ENCODE measurements at regions not wholly inside any gene's neighbourhood (a gene's known extent, or its start where the extent isn't known, plus 50 kb on each side); places are given as distances from the start of the nearest gene placed in this dataset.

DNA sequence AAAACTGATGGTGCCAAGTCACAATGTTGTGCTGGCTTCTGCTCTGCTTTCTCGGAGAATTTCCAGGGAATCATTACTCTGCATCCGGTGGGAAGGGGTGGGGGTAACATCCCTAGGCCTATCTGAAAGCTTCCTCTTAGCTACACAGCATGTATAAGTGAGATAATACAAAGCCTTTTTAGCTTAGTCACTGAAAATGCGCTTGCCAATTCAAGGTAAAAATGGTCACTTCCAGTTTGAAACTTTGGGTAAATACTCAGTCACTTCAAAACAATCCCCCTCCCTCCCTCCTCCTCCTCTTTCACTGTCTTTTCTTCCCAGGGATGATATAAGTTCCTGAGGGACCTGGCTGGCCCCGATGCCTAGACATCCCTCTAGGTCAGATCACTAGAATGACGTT is 57.3 kb upstream of the APBB1IP start:
- TF ChIP-seq POLR2A (IDR thresholded peaks at IDR 0.05; ENCODE audit: low read depth, low read length), result no peak
- FAIRE-seq (no peak), DNase-seq (ENCODE audit: insufficient read length, low spot score) (no peak)

DNA sequence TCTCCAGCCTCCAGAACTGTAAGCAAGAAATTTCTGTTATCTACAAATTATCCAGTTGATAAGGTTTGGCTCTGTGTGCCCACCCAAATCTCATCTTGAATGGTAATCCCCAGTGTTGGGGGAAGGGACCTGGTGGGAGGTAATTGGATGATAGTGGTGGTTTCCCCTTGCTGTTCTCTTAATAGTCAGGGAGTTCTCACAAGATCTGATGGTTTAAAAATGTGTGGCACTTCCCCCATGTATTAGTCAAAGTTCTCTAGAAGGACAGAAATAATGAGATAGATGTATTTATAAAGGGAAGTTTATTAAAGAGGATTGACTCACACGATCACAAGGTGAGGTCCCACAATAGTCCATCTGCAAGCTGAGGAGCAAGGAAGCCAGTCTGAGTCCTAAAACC is 56.2 kb upstream of the APBB1IP start:
- no peak for TF ChIP-seq POLR2A (IDR thresholded peaks at IDR 0.05; ENCODE audit: low read depth, low read length)
- FAIRE-seq (no peak), DNase-seq (ENCODE audit: insufficient read length, low spot score) (no peak)

DNA sequence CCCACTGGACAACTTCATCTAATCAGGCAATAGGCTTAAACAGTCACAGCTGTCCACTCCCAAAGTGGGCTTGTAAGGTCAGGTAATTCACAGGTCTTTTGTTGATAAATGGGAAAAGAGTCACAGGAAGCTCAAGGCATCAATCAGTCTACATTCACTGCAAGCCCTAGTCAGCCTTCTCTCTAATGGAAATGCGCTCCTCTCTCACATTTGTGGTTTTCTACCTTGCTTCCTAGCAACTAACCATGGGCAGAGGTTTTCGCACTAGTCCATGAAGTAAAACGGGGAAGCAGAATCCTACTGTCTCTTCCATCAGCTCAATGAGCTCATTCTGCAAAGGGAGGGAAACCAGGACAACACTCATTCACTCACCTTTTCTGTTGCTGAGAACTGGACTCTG is 53.5 kb upstream of the APBB1IP start:
- no peak for DNase-seq (ENCODE audit: insufficient read length, low spot score)
- no peak for FAIRE-seq

DNA sequence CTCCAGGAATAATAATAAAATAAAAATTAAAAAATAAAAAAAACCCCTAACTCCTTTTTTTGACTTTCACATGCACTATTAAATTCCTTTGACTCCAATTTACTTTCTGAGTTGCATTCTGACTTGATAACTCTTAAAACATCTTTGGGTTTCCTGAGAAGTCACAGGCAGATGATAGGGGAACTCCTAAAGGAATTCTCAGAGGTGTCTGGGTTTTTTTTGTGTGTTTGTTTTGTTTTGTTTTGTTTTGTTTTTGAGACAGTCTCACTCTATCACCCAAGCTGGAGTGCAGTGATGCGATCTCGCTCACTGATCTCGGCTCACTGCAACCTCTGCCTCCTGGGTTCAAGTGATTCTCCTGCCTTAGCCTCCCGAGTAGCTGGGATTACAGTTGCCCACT is 52.7 kb upstream of the APBB1IP start:
- no peak for TF ChIP-seq POLR2A (IDR thresholded peaks at IDR 0.05; ENCODE audit: low read depth, low read length)
- FAIRE-seq (no peak), DNase-seq (ENCODE audit: insufficient read length, low spot score) (no peak)

More for the DNA sequence above, 53.5 kb upstream of the APBB1IP start:
- TF ChIP-seq POLR2A (IDR thresholded peaks at IDR 0.05; ENCODE audit: low read depth, low read length), result no peak

DNA sequence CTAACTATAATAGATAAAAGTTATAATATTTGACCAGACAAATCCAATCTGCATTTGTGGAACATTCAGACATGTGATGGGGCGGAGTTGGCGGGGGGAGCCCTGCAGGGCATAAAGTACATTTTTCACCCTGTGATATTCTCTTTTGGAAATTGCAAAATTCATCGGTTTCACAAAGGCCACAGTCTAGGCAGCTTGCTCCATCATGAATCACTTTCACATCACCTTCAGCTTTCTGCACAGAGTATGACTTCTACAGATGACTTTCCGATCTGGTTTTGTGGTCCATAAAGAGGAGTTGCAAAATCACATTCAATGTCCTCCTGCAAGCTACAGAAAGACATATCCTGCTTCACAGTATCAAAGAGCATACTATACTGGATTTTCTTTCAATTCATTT is 51.4 kb upstream of the APBB1IP start:
- no peak for TF ChIP-seq POLR2A (IDR thresholded peaks at IDR 0.05; ENCODE audit: low read depth, low read length)
- FAIRE-seq (no peak), DNase-seq (ENCODE audit: insufficient read length, low spot score) (no peak)

Data from H54 (cell line).